KMS-11 (cell line): ENCODE measurements at regions not wholly inside any gene's neighbourhood (a gene's known extent, or its start where the extent isn't known, plus 50 kb on each side); places are given as distances from the start of the nearest gene placed in this dataset.

Source experiments
- H2AFZ ChIP-seq: fragments of 200-600 bp; sonication (generic); 2 replicates; pipeline ENCODE4 v1.6.1; 2016; ENCODE audit warnings: antibody characterized with exemption, mixed run types, low read depth
- H3K27ac ChIP-seq: fragments of 200-600 bp; sonication (generic); 2 replicates; pipeline ENCODE4 v1.6.1; 2016; ENCODE audit warnings: mild to moderate bottlenecking, mixed run types
- H3K27me3 ChIP-seq: fragments of 200-600 bp; sonication (generic); 2 replicates; pipeline ENCODE4 v1.6.1; 2017; ENCODE audit warnings: mild to moderate bottlenecking, low read depth, mixed run types, moderate library complexity; ENCODE audit not compliant: insufficient read depth
- H3K36me3 ChIP-seq: fragments of 200-600 bp; sonication (generic); 2 replicates; pipeline ENCODE4 v1.6.1; 2017; ENCODE audit warnings: mild to moderate bottlenecking, mixed run types; ENCODE audit not compliant: insufficient read depth
- H3K4me1 ChIP-seq: fragments of 200-600 bp; sonication (generic); 2 replicates; pipeline ENCODE4 v1.6.1; 2016; ENCODE audit warnings: mild to moderate bottlenecking, low read depth, mixed run types; ENCODE audit not compliant: poor library complexity, severe bottlenecking
- H3K4me2 ChIP-seq: fragments of 200-600 bp; sonication (generic); 2 replicates; pipeline ENCODE4 v1.7.0; 2016; ENCODE audit warnings: mild to moderate bottlenecking, mixed run types
- H3K4me3 ChIP-seq: fragments of 200-600 bp; sonication (generic); IDR thresholded peaks from 2 replicates; pipeline ENCODE4 v1.6.1; 2017; ENCODE audit warnings: low read depth, low read length, mixed read lengths; ENCODE audit not compliant: insufficient read depth
- H3K79me2 ChIP-seq: fragments of 200-600 bp; sonication (generic); 2 replicates; pipeline ENCODE4 v1.6.1; 2016; ENCODE audit warnings: low read depth, mixed run types; ENCODE audit not compliant: insufficient read depth
- H3K9ac ChIP-seq: fragments of 200-600 bp; sonication (generic); 2 replicates; pipeline ENCODE4 v1.6.1; 2016; ENCODE audit warnings: mild to moderate bottlenecking, mixed run types
- H4K20me1 ChIP-seq: fragments of 200-600 bp; sonication (generic); 2 replicates; pipeline ENCODE4 v1.6.1; 2016; ENCODE audit warnings: mild to moderate bottlenecking, mixed run types; ENCODE audit not compliant: insufficient read depth
- CTCF ChIP-seq: fragments of 200-600 bp; sonication (generic); conservative IDR thresholded peaks from 2 replicates; pipeline ENCODE4 v1.6.1; 2017; ENCODE audit warnings: low read depth, mild to moderate bottlenecking, antibody characterized with exemption, low read length, moderate library complexity, mixed read lengths

- Histone ChIP-seq H3K27ac (no peak overlapping the region), H3K4me3 (no peak overlapping the region), H3K36me3 (no peaks in the 10 kb centered on the region), H3K27me3 (no peaks in the 10 kb centered on the region), H3K4me2 (no peak overlapping the region), H4K20me1 (no peaks in the 10 kb centered on the region), H3K79me2 (no peaks in the 10 kb centered on the region), H2AFZ (no peak overlapping the region), H3K4me1 (peaks cover 19% of the 10 kb centered on the region), H3K9ac (no peak overlapping the region)
- no peak for TF ChIP-seq CTCF
Measured at GRCh38 chr1:119226321-119226720, 85.9 kb upstream of the WARS2 start.

GRCh38 chr1:119226913-119227312 is 86.5 kb upstream of the WARS2 start:
- Histone ChIP-seq H3K27ac (no peak overlapping the region), H3K79me2 (no peaks in the 10 kb centered on the region), H3K9ac (no peak overlapping the region), H3K36me3 (no peaks in the 10 kb centered on the region), H3K27me3 (no peaks in the 10 kb centered on the region), H3K4me2 (0 out of 2 replicates have a peak overlapping the region, but pooled peaks have one; percentile 30), H3K4me3 (no peak overlapping the region), H2AFZ (no peak overlapping the region), H3K4me1 (peaks cover 19% of the 10 kb centered on the region), H4K20me1 (no peaks in the 10 kb centered on the region)
- no peak for TF ChIP-seq CTCF

GRCh38 chr1:119227456-119227855 is 87.0 kb upstream of the WARS2 start:
- H3K9ac ChIP-seq = no peak overlapping the region
- peak overlapping the region; percentile 30; the same call in 1 of the 2 replicates for H3K4me2 ChIP-seq
- no peaks in the 10 kb centered on the region for H3K36me3 ChIP-seq
- H3K4me1 ChIP-seq = peaks cover 19% of the 10 kb centered on the region
- no peak overlapping the region for H3K4me3 ChIP-seq
- no peaks in the 10 kb centered on the region for H3K27me3 ChIP-seq
- H3K79me2 ChIP-seq = no peaks in the 10 kb centered on the region
- no peaks in the 10 kb centered on the region for H4K20me1 ChIP-seq
- H2AFZ ChIP-seq = peak overlapping the region; percentile 29
- no peak for TF ChIP-seq CTCF
- peak overlapping the region; percentile 9; the same call in 1 of the 2 replicates for H3K27ac ChIP-seq

- Histone ChIP-seq H3K36me3 (no peaks in the 10 kb centered on the region), H3K27me3 (no peaks in the 10 kb centered on the region), H2AFZ (no peak overlapping the region), H3K27ac (no peak overlapping the region), H3K79me2 (no peaks in the 10 kb centered on the region), H3K9ac (no peak overlapping the region), H3K4me2 (0 out of 2 replicates have a peak overlapping the region, but pooled peaks have one; percentile 30), H3K4me1 (peaks cover 19% of the 10 kb centered on the region), H4K20me1 (no peaks in the 10 kb centered on the region), H3K4me3 (no peak overlapping the region)
- TF ChIP-seq CTCF = no peak
Measured at GRCh38 chr1:119228335-119229080, 88.1 kb upstream of the WARS2 start.
